DND-41 (cell line): ENCODE measurements at regions not wholly inside any gene's neighbourhood (a gene's known extent, or its start where the extent isn't known, plus 50 kb on each side); places are given as distances from the start of the nearest gene placed in this dataset.

ENCODE experiments used
- ATAC-seq: fragments of 200-7000 bp; cut with Tn5 transposase; 3 replicates; pipeline ENCODE4 v1.9.1; 2021; ENCODE audit warnings: low read depth; ENCODE audit not compliant: insufficient read depth
- DNase-seq: peaks from one replicate; pipeline ENCODE4 v3.0.0-alpha.2; 2020
- H2AFZ ChIP-seq: 2 replicates; pipeline ENCODE4 v1.6.0; 2012; ENCODE audit warnings: low read depth, low read length
- H3K27ac ChIP-seq: 2 replicates; pipeline ENCODE4 v1.5.1; 2012; ENCODE audit warnings: low read length, inconsistent platforms
- H3K27me3 ChIP-seq: fragments of 200-600 bp; sonication (generic); 2 replicates; pipeline ENCODE4 v1.6.0; 2012; ENCODE audit warnings: low read length, mild to moderate bottlenecking, inconsistent platforms; ENCODE audit not compliant: insufficient read depth, poor library complexity
- H3K36me3 ChIP-seq: 2 replicates; pipeline ENCODE4 v1.5.1; 2012; ENCODE audit warnings: low read length, inconsistent platforms; ENCODE audit not compliant: insufficient read depth
- H3K4me1 ChIP-seq: 2 replicates; pipeline ENCODE4 v1.5.1; 2012; ENCODE audit warnings: mild to moderate bottlenecking, low read length; ENCODE audit not compliant: insufficient read depth
- H3K4me2 ChIP-seq: 2 replicates; pipeline ENCODE4 v1.6.0; 2012; ENCODE audit warnings: mild to moderate bottlenecking, moderate library complexity, low read length, inconsistent platforms; ENCODE audit not compliant: insufficient read depth
- H3K4me3 ChIP-seq, 2 experiments: fragments of 200-600 bp in 1 of 2; shearing (Covaris generic) in 1 of 2; 2 replicates each; pipeline ENCODE4 v1.5.1; 2012 to 2016; ENCODE audit warnings: inconsistent platforms in 2 of 2, low read length in 2 of 2, mild to moderate bottlenecking in 2 of 2, low read depth in 1 of 2, moderate library complexity in 1 of 2
- H3K79me2 ChIP-seq: 2 replicates; pipeline ENCODE4 v1.6.0; 2012; ENCODE audit warnings: low read length, inconsistent platforms; ENCODE audit not compliant: insufficient read depth
- H3K9ac ChIP-seq: 2 replicates; pipeline ENCODE4 v1.6.0; 2012; ENCODE audit warnings: low read depth, mild to moderate bottlenecking, inconsistent platforms, low read length, moderate library complexity
- H3K9me3 ChIP-seq: 2 replicates; pipeline ENCODE4 v1.5.1; 2012; ENCODE audit warnings: low read length, moderate library complexity, mild to moderate bottlenecking, inconsistent platforms; ENCODE audit not compliant: insufficient read depth, severe bottlenecking
- H4K20me1 ChIP-seq: 2 replicates; pipeline ENCODE4 v1.6.0; 2012; ENCODE audit warnings: low read length; ENCODE audit not compliant: insufficient read depth
- EZH2 ChIP-seq: IDR thresholded peaks from 3 replicates; pipeline ENCODE4 v1.6.1; 2012; ENCODE audit warnings: borderline replicate concordance, low read depth, mild to moderate bottlenecking, moderate library complexity, low read length, inconsistent platforms; ENCODE audit not compliant: severe bottlenecking
- TF ChIP-seq, protein P1 (sequence below): IDR thresholded peaks from 2 replicates; pipeline ENCODE4 v1.5.1; 2012; ENCODE audit warnings: borderline replicate concordance, low read length, moderate library complexity, mild to moderate bottlenecking; ENCODE audit not compliant: poor library complexity, severe bottlenecking; ENCODE audit errors: extremely low read depth

DNA sequence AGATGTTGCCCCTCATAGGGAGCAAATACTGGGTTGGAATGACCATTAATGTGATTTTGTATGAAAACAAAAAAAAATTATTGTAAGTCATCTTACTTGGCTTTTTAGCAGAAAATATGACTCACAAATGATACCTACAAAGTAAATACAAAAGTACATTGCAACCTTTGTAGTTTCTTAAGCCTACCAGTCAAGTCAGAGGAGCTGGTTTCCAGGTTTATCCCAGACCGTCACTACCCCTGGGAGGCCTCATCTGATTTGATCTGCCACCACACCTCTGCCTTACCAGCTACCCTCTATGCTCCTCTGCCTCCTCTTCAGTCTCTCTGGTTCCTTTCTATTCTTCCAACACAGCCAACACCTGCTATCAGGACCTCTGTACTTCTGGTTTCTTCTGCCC lies 349.9 kb upstream of the CCNH start:
- TF ChIP-seq EZH2: no peak
- TF ChIP-seq, protein P1, sequence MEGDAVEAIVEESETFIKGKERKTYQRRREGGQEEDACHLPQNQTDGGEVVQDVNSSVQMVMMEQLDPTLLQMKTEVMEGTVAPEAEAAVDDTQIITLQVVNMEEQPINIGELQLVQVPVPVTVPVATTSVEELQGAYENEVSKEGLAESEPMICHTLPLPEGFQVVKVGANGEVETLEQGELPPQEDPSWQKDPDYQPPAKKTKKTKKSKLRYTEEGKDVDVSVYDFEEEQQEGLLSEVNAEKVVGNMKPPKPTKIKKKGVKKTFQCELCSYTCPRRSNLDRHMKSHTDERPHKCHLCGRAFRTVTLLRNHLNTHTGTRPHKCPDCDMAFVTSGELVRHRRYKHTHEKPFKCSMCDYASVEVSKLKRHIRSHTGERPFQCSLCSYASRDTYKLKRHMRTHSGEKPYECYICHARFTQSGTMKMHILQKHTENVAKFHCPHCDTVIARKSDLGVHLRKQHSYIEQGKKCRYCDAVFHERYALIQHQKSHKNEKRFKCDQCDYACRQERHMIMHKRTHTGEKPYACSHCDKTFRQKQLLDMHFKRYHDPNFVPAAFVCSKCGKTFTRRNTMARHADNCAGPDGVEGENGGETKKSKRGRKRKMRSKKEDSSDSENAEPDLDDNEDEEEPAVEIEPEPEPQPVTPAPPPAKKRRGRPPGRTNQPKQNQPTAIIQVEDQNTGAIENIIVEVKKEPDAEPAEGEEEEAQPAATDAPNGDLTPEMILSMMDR: no peak
- no peak overlapping the region for H3K4me3 ChIP-seq
- no peak for ATAC-seq
- H3K27ac ChIP-seq: no peak overlapping the region
- no peaks in the 10 kb centered on the region for H3K36me3 ChIP-seq
- H3K9ac ChIP-seq: no peak overlapping the region
- H3K9me3 ChIP-seq: no peaks in the 10 kb centered on the region
- no peaks in the 10 kb centered on the region for H3K27me3 ChIP-seq
- H2AFZ ChIP-seq: no peak overlapping the region
- H3K4me1 ChIP-seq: no peaks in the 10 kb centered on the region
- H3K4me2 ChIP-seq: no peak overlapping the region
- no peak for DNase-seq
- H4K20me1 ChIP-seq: no peaks in the 10 kb centered on the region
- no peaks in the 10 kb centered on the region for H3K79me2 ChIP-seq

DNA sequence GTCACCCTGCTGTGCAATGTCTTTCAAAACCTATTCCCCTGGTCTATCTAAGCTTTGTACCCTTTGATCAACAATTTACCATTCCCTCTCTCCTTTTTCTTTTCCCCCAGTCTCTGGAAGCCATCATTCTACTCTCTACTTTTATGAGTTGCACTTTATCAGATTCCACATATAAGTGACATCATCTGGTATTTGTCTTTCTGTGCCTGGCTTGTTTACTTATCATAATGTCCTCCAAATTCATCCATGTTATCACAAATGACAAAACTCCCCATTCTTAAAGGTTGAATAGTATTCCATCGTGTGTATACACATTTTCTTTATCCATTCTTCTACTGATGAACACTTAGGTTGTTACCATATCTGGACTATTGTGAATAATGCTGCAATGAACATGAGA lies 344.2 kb upstream of the CCNH start:
- DNase-seq (no peak), ATAC-seq (no peak)
- Histone ChIP-seq H2AFZ (no peak overlapping the region), H3K79me2 (no peaks in the 10 kb centered on the region), H4K20me1 (no peaks in the 10 kb centered on the region), H3K4me3 (no peak overlapping the region), H3K9ac (no peak overlapping the region), H3K4me2 (no peak overlapping the region), H3K9me3 (no peaks in the 10 kb centered on the region), H3K36me3 (no peaks in the 10 kb centered on the region), H3K27me3 (no peaks in the 10 kb centered on the region), H3K27ac (no peak overlapping the region), H3K4me1 (no peaks in the 10 kb centered on the region)
- TF ChIP-seq, protein P1: no peak
- no peak for TF ChIP-seq EZH2

DNA sequence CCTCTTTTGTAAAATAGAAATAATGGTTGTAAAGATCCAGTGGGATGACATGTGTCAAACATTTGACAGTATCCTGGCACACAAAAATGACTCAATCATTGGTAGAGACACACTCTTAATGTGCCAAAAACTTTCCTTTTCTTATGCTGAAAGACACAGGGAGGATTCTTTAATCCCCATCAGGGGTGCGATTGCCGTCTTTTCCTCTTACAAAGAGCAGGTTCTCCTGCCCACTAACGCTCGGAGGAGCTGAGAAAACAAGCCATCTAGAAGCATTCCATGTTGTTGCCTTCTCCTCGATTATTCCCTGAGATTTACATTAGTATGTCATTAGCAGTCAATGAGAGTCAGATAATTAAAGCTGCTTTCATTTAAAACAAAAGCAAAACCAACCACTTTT lies 342.6 kb upstream of the CCNH start:
- ATAC-seq (no peak), DNase-seq (no peak)
- Histone ChIP-seq H3K36me3 (no peaks in the 10 kb centered on the region), H3K27me3 (no peaks in the 10 kb centered on the region), H3K9me3 (no peaks in the 10 kb centered on the region), H3K27ac (no peak overlapping the region), H3K4me3 (no peak overlapping the region), H3K4me2 (no peak overlapping the region), H3K4me1 (no peaks in the 10 kb centered on the region), H4K20me1 (no peaks in the 10 kb centered on the region), H2AFZ (no peak overlapping the region), H3K79me2 (no peaks in the 10 kb centered on the region), H3K9ac (no peak overlapping the region)
- TF ChIP-seq, protein P1: no peak
- TF ChIP-seq EZH2: no peak
